Stimulated activated CD4-positive, alpha-beta T cell treated with anti-CD3 and anti-CD28 coated beads, Interleukin-2, amount 100 ng/mL, for 24 hours (primary cell): ENCODE measurements at regions not wholly inside any gene's neighbourhood (a gene's known extent, or its start where the extent isn't known, plus 50 kb on each side); places are given as distances from the start of the nearest gene placed in this dataset.

ENCODE experiments used
- DNase-seq, 2 donors: peaks; one replicate each; pipeline ENCODE4 v3.0.0-alpha.2; 2020

DNA sequence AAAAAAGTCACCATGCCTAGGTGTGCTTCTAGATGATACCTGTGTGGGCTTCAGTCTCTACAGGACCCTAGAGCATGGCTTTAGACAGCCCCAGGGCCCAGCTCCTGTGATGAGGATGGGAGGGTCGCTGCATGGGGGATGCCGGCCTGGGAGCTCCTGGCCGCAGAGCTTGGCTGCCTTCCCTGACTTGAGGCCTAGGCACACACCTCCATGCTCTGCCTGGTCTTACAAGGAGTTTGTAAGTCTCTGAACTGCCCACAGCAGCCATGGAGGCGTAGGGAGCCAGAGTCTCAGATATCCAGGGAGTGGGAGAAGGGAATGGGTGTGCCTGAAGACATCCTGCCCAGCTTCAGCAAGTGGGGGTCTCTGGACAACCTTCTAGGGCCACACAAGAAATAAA, 149.5 kb upstream of the MYL2 start:
- no peak for DNase-seq

DNA sequence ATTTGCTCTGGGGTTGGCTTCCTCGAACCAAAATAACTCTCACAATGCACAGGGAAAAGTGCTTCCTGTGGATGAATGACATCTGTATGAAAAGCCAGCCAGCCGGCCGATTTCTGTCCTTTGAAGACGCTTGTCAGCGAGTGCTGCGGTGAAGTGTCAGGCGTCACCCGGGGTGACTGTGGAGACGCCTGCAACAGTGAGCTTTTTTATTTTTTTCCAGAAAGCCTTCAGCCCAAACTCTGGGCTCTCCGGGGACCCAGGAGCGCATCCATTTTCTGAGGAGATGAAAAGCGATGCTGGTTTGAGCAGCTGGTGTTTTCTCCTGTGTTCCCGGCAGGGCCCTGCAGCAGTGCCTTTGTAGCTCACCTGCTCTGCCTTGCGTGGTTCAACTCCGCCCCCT, 147.9 kb upstream of the MYL2 start:
- DNase-seq = peak; percentile 14 to 22

DNA sequence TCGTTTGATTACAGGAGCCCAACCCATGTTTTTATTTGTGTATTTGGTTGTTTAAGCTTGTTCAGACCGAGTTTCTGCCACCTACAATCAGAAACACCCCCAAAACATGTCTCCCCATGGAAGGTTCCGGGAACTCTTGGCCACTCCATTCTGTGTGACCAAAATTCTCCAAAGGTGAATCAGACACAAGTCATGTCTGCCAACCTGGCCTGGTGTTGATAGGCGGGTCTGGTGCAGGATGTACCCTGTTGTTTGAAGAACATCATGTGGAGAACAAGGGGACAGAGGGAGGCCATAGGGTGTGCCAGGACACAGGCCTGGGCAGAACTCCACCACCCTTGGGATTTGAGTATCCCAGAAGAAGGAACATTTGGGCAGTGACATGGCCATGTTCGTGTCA, 147.1 kb upstream of the MYL2 start:
- no peak for DNase-seq

DNA sequence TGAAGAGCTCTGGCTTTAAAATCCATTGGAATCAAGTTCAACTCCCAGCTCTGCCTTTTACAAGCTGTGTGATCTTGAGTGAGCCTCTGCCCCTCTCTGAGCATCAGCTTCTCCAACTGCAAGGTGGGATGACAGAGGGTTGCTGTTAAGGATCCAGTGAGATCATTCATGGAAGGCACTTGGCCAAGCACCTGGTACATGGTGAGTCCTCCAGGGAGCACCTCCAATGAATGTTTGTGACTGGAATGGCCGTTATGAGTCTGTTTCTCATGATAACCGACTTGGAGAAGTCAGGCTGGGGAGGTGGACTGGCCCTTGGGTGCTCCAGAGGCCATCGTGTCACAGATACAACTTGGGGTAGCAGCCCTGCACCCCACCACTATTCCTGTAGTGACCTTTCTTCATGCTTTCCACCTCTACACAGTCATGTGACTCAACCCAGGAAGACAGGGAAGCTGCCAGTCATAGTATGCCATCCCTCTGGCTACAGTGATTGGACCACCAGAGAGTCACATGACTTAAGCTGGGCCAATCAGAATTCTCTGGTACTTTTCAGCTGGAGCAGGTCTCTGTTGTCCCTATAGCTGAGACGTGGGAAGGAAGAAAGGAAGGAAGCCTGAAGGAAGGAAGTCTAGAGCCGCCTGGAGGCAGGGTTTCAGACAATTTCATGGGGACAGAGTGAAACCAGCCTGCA, 146.5 kb upstream of the MYL2 start:
- DNase-seq = no peak

DNA sequence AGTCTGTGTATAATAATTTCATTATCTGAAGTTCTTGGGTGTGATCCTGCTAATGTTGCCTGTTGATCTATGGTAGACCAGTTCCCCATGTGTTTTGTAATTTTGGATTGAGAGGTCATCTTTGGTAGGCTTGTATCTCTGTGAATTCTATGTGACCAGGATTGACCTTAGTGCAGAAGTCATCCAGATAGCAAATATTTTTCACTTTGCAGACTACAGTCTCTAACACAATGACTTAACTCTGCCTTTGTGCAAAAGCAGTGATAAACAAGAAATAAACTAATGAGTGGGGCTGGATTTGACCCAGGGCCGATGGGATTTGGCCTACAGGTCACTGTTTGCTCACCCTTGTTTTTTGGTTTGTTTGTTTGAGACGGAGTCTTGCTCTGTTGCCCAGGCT, 144.6 kb upstream of the MYL2 start:
- DNase-seq = no peak

DNA sequence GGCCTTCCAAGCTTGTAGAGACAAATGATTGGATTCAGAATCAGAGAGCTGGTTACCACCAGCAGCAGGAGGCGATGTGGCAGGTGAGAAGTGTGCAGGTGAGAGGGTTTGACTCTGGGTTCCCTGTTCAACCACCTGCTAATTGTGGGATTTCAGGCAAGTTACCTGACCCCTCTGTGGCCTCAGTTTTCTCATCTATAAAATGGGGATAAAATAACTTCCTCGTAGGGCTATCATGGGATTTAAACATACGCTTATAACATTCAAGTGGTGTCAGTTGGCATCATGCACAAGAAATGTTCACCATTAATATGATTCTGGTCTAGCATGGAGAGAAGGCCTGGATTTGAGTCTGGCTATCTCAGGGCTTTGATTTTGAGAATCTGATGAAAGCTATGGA, 143.8 kb upstream of the MYL2 start:
- DNase-seq = no peak

DNA sequence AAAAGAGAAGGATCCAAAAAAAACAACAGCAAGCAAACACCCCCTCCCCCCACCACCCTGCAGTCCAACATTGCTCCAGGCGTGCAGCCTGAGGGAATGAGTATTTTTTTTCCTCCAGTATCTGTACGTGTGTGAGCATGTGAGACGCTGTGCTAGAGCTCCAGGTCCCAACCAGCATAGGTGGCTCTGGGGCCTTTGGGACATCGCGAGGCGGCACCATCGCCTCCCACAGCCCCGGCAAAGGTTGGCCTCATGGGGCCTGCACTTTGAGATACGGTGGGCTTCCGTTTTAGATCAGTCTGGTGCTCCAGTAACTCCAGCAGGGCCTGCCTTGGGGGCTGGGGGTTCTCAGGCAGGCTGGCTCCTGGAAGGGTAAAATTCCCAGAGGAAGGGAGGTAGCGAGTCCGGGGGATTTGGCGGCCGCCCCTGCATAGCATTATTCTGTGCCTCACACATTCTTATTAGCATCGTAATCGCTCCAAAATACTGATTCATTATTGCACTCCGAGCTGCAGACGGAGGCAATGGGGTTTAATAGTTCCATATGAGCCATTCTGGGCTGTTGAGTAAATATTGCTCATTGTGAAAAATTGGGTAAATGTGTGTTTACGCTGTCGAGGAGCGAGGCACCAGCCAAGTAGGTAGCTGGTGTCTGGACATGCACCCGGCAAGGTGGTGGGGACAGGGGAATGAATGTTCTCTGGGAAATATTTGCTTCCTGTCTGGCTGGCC, 143.1 kb upstream of the MYL2 start:
- DNase-seq = no peak

DNA sequence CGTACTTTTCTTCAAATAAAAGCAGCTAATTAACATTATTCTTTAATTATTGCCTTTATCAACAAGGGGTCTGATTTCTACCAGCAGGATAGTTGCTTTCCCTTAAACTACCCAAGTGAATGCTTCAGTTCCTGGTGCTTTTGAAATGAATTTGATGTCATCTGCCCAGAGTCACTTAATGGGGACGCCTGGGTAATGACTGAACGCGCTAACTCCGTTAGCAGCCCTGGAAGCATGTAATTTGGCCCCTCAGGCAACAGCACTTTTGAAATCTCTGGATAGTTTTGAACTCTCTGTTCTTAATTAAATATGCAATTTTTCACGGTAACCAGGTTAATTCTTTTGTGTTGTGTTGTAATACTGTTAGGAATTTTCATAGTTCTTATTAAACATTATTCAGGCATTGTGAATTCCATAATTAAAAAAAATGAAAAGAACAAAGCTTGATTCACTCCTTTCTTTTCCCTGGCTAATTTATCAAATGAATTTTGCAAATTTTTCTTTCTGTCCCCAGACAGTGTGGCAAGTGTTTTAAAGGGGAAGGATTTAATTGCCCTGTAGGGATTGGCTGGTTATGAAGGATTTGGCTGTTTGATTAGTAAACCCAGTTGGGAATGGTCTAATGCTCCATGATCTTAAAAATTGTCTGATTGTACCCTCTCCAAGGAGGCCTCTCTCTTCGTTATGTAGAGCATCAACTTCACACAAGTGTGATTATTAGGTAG, 137.5 kb upstream of the MYL2 start:
- DNase-seq = no peak

DNA sequence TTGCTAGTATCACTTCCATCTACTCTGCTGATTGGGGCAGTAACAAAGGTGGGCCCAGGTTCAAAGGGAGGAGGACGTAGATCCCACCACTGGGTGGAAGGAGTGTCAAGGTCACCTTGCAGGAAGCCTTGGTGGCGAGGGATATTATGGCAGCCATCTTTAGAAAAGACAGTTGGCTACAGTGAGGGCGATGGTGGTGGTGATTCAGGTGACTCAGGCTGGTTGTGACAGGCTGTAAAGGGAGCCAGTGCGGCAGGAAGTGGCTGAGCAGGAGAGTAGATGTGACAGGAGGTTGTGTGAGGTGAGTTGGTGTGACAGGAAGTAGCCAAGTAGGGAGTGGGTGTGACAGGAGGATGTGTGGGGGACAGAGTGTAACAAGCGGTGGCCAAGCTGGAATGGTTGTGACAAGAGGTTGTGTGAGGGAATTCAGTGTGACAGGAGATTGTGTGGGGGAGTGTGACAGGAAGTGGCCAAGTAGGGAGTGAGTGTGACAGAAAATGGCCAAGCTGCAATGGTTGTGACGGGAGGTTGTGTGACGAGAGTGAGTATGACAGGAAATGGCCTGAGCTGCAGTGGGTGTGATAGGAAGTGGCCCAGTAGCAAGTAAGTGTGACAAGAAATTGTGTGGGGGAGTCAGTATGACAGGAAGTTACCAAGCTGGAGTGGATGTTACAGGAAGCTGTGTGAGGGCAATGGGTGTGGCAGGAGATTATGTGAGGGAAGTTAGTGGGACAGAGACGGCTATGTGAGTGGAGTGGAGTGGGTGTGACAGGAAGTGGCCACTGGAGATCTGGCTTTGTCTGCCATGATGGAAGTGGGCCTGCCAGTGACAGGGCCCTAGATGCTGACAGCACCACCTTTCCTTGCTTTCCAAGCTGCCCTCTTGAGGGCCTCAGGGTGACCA, 136.5 kb upstream of the MYL2 start:
- peak; percentile 61 to 63 for DNase-seq

DNA sequence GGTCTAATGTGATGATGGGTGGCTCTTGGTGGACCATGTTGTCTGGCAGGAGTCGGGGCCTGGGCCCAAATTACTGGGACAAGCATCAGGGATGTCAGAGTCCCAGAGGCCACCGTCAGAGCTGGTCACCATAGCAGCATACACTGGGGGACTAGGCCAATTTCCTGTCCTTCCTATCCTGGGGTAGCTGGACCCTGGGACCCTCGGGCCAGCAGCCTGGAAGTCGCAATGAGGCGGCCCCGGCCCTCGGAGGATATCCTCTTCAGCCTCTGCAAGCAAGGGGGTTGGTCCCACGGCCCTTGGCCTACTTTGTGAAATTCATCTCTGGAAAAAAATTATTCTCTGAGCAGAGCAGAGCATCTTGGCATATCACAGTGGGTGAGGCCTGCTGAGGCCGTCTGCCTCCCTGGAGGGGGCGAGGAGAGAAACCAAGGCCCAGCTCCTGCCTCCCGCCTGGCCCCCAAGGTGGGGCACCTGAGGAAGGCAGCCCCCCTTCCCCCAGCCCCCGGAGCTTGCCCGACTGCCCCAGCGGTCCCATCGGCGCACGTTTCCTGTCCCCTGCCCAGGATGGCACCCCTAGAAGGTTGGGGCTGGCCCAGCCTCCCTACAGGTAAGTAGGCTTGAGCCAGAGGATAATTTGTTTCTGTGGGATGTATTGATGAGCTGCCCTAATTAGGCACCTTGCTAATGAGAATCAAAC, 135.0 kb upstream of the MYL2 start:
- DNase-seq = no peak

DNA sequence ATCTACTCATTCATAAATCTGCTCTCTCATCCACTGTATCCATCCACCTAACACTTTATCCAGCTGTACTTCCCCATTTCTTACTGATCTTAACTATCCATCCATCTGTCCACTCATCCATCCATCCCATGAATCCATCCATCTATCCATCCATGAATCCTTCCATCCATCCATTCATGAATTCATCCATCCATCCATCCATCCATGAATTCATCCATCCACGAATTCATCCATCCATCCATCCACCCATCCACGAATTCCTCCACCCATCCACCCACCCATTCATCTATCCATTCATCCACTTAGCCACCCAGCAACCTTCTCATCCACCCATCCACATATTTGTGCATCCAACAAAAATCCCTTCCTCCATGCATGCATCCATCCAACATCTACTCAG, 128.6 kb upstream of the MYL2 start:
- no peak for DNase-seq

DNA sequence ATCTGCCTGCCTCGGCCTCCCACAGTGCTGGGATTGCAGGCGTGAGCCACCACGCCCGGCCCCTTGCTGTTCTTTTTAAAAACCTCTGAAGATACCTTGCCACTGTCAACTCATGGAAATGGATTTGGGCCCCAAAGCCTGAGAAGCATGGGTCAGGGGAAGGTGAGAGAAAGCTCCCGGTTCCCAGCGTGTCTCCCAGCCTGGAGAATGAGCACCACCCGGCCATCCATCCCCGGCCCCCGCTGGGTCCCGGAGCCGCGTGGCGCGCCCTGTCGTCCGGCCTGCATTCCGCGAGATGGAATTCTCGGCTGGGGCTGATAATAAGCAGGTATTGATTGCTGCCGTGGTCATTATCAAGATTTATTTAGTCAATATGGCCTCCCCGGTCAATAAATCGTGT, 126.5 kb upstream of the MYL2 start:
- DNase-seq = no peak

DNA sequence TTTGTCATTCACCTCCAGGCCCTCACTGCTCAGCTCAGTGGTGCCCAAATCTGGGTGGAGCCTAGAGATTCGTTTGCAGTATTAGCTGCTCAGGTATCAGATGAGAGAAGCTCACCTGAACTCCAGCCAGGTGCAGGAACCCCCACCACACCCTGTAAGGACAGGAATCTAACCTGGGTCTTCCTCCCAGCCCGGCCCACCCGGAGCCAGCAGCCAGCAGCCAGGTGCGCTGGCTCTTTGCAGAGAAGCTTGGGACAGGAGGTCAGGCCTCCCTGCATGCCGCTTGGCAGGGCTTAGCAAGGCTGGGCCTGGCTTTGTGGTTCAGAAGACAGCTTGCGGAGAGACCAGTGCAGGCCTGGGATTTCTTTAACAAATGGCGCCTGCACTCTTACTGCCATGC, 125.6 kb upstream of the MYL2 start:
- no peak for DNase-seq

DNA sequence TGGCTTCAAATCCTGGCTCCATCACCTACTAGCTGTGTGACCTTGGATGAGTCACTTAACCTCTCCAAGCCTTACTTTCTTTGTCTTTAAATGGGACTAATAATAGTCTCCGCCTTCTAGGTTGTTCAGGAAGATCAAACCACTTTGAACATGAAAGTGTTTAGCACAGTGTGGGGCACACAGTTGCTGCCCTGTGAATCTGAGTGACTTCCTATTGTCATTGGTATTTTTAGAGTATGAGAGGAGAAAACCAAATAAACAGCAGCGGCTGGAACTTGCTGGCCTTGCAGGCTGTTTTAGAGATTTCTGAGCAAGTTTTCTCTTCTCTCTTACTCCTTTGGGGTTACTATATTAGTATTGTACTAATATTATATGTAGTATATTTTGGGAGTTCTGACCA, 120.7 kb upstream of the MYL2 start:
- no peak for DNase-seq

DNA sequence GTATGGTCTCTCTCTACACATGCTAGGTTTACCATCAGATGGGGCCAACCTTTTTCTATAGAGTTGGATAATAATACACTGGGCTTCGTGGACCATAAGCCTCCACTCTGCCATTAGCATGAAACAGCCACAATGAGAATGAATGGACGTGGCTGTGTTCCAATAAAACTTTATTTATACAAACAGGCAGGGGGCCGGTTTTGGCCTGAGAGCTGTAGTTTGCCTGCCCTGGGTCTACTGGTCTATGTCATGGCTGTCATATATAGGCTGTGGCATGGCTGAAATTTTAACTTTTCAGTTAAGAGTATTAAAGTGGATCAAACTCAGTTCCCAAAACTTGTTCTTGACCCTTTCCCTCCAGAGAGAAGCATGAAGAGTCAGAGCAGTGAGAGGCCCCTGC, 120.3 kb upstream of the MYL2 start:
- no peak for DNase-seq

DNA sequence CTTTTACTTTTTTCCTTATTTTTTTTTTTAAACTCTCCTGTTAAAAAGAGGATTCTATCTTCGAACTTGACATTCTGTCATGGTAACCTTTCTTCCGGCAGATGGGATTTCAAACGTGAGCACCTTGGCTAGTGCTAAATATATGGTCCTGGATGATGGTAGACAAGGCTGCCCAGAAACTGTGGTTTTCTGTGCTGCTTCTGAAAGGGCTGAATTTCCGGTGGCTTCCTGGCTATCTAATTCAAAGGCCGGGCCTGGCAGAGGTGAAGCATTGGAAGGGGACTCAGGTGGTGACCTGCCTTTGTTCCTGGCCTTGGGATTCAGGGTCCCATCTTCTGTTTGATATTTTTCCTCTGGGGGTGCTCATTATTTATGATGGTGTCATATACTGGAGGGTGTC, 118.6 kb upstream of the MYL2 start:
- no peak for DNase-seq

DNA sequence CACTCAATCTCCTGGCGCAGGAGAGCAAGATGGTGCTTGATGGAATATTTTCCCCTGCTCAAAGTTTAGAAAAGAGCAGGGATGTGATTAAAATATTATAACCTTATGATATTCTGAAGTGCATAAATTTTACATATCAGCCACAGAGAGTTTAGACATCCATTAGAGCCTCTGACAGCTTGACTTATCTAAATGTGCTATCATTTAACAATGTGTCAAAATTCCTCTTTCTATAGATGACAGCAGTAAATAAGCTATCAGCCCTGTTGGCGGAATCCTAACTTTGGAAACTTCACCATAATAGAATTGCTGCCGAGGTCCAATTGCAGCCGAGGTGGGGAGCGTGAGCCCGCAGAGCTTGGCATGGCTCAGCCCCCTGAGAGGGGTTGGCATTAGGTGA, 117.7 kb upstream of the MYL2 start:
- DNase-seq = no peak

DNA sequence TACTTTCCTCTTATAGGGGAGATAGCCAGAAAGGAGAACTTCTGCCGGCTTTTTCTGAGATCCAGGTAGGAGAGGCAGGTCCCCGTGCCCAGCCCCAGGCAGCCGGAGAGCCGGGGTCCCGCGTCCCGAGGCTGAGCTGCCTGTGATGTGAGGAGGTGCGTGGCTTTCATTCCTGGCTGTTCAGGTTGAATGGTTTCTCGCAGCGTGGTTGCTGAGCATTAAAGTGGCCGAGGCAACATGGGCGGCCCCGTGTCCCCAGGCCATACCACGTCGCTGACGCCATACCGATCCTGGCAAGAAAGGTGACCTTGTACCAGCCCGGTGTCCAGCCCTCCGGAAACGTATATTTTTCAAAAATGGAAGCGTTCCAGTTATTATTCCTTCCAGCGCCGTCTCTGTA, 116.7 kb upstream of the MYL2 start:
- no peak for DNase-seq

DNA sequence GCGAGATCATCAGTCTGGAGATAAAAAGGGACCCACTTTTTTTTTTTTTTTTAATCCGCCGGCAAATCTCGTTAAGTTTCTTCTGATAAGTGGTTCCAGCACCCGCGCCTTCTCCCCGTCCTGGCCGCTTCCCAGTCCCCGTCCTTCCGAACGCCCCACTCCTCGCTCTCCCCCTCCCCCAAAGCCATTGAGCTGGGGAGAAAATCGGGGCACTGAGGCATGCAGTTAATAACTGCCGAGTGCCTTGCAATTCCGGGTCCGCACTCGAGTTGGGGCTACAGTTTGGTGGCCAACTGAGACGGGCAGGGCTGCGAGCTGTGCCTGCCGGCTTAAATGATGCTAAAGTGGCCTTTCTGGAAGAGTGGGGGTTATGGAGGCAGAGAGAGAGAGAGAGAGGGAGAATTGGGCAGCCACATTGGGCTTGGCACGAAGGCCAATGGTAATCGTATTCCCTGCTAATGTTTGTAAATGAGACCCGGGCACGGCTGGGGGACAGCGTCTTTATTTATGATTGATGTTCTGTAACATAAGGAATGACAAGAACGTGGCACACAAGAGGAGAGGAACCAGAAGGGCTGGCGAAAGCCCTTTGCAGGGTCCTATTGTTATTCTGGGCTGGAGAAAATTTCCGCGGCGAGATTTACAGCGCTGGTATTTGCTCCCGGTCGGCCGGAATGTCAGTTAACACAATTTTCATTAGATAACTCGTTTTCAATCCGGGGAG, 115.4 kb upstream of the MYL2 start:
- peak in 1 of 2 donors; percentile 4 for DNase-seq

DNA sequence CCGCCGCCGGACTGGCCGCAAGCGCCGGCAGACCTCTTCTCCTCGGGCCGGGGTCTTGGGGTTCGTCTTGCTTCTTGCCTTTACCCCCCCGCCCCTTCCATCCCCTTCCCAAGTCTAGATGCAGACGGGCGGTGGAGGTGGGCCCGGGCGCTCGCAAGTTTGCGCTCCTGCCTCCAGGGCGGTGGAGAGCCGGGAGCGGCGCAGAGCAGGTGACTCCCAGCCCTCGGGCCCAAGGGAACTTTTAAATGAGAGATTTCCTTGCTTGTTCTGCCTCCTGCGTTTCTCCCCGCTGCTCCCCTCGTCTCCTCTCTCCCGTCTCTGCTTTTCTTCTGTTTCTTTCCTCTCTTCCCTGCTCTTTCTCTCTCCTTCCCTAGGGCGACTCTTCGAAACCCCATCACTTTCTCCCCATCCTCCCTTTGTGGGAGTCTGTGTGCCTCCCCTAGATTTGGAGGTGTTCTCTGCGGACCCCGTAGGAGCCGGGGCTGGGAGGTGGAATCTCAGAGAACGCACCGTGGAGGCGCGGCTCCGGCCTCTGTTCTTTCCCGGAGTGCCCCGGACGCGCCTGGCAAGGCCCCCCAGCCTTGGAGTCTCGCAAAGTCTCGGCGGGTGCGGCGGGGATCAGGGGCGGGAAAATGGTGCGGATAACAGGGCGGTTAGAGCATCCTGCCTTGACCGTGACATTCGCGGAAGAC, 114.7 kb upstream of the MYL2 start:
- DNase-seq = peak in 1 of 2 donors; percentile 28
